LNCAP (cell line): ENCODE measurements at regions not wholly inside any gene's neighbourhood (a gene's known extent, or its start where the extent isn't known, plus 50 kb on each side); places are given as distances from the start of the nearest gene placed in this dataset.
A peak's percentile ranks its signal among the peaks of the same experiment; 100 is the strongest.

ENCODE experiments used
- CTCF ChIP-seq: fragments of 450-650 bp; IDR thresholded peaks from 2 replicates; pipeline ENCODE4 v1.5.1; 2017; ENCODE audit warnings: mild to moderate bottlenecking

- no peak for TF ChIP-seq CTCF
These were observed 62.4 kb downstream of the CLDN17 start for GRCh38 chr21:30104241-30104640.

- no peak for TF ChIP-seq CTCF
These were observed 63.7 kb downstream of the CLDN17 start for GRCh38 chr21:30102871-30103270.

- no peak for TF ChIP-seq CTCF
These were observed 64.6 kb downstream of the CLDN17 start for GRCh38 chr21:30101967-30102366.

- TF ChIP-seq CTCF: no peak
These were observed 68.8 kb downstream of the CLDN17 start for GRCh38 chr21:30097791-30098190.

GRCh38 chr21:30083225-30083945 is 83.2 kb downstream of the CLDN17 start:
- no peak for TF ChIP-seq CTCF

- TF ChIP-seq CTCF: no peak
These were observed 85.1 kb downstream of the CLDN17 start for GRCh38 chr21:30081506-30081905.

- TF ChIP-seq CTCF: peak; percentile 66
These were observed 94.1 kb downstream of the CLDN17 start for GRCh38 chr21:30072496-30072895.

GRCh38 chr21:30058928-30059327 is 107.7 kb downstream of the CLDN17 start:
- no peak for TF ChIP-seq CTCF
